Mesenchymal stem cell (in vitro differentiated cells and primary cell): ENCODE measurements at regions not wholly inside any gene's neighbourhood (a gene's known extent, or its start where the extent isn't known, plus 50 kb on each side); places are given as distances from the start of the nearest gene placed in this dataset.

Experiments used
- DNase-seq: peaks from one replicate; pipeline ENCODE4 v3.0.0-alpha.2; 2013
- H2AFZ ChIP-seq: one replicate; pipeline ENCODE4 v1.6.1; 2013; ENCODE audit warnings: low read depth, mild to moderate bottlenecking, control low read depth, inconsistent platforms, low read length, moderate library complexity
- H2AK5ac ChIP-seq: 2 replicates; pipeline ENCODE4 v1.6.1; 2013; ENCODE audit warnings: low read length, moderate library complexity, mild to moderate bottlenecking, inconsistent platforms; ENCODE audit not compliant: severe bottlenecking
- H2BK120ac ChIP-seq: one replicate; pipeline ENCODE4 v1.6.1; 2013; ENCODE audit warnings: low read depth, mild to moderate bottlenecking, inconsistent platforms, low read length, moderate library complexity
- H2BK12ac ChIP-seq, 2 experiments: one replicate each; pipeline ENCODE4 v1.6.1; 2013; ENCODE audit warnings: inconsistent platforms in 2 of 2, low read length in 2 of 2, mild to moderate bottlenecking in 2 of 2, moderate library complexity in 2 of 2, control low read depth in 1 of 2
- H2BK15ac ChIP-seq: one replicate; pipeline ENCODE4 v1.6.1; 2013; ENCODE audit warnings: mild to moderate bottlenecking, low read depth, inconsistent platforms; ENCODE audit not compliant: poor library complexity, severe bottlenecking
- H2BK5ac ChIP-seq: 2 replicates; pipeline ENCODE4 v1.6.1; 2013; ENCODE audit warnings: low read depth, mild to moderate bottlenecking, low read length, control low read depth, inconsistent platforms; ENCODE audit not compliant: poor library complexity, severe bottlenecking
- H3K14ac ChIP-seq, 2 experiments: one replicate each; pipeline ENCODE4 v1.6.1; 2013; ENCODE audit warnings: inconsistent platforms in 2 of 2, low read length in 2 of 2, control low read depth in 1 of 2, mild to moderate bottlenecking in 1 of 2, moderate library complexity in 1 of 2
- H3K18ac ChIP-seq, 2 experiments: one replicate each; pipeline ENCODE4 v1.6.1; 2013; ENCODE audit warnings: inconsistent platforms in 2 of 2, low read length in 2 of 2, control low read depth in 1 of 2, low read depth in 1 of 2, mild to moderate bottlenecking in 1 of 2
- H3K23ac ChIP-seq, 2 experiments: one replicate each; pipeline ENCODE4 v1.6.1; 2013; ENCODE audit warnings: inconsistent platforms in 2 of 2, low read length in 2 of 2, mild to moderate bottlenecking in 2 of 2, moderate library complexity in 2 of 2, control low read depth in 1 of 2
- H3K27ac ChIP-seq: 2 replicates; pipeline ENCODE4 v1.5.1; 2013; ENCODE audit warnings: mild to moderate bottlenecking, moderate library complexity, low read length, control low read depth, inconsistent platforms; ENCODE audit not compliant: poor library complexity, severe bottlenecking
- H3K27me3 ChIP-seq, 2 experiments: 2 replicates each; pipeline versions ENCODE4 v1.6.1 to v1.7.0; 2013; ENCODE audit warnings: low read length in 2 of 2, mild to moderate bottlenecking in 2 of 2, moderate library complexity in 2 of 2, control low read depth in 1 of 2, inconsistent platforms in 1 of 2; ENCODE audit not compliant: control insufficient read depth in 1 of 2, insufficient read depth in 1 of 2
- H3K36me3 ChIP-seq, 2 experiments: 2 replicates each; pipeline versions ENCODE4 v1.6.1 to v1.7.0; 2013; ENCODE audit warnings: low read length in 2 of 2, control low read depth in 1 of 2, inconsistent platforms in 1 of 2, low read depth in 1 of 2, mild to moderate bottlenecking in 1 of 2; ENCODE audit not compliant: insufficient read depth in 2 of 2, control insufficient read depth in 1 of 2
- H3K4ac ChIP-seq, 2 experiments: one replicate each; pipeline ENCODE4 v1.6.1; 2013; ENCODE audit warnings: inconsistent platforms in 2 of 2, low read length in 2 of 2, mild to moderate bottlenecking in 2 of 2, moderate library complexity in 2 of 2, control low read depth in 1 of 2, low read depth in 1 of 2
- H3K4me1 ChIP-seq: 2 replicates; pipeline ENCODE4 v1.6.1; 2013; ENCODE audit warnings: low read depth, low read length, control low read depth; ENCODE audit not compliant: control insufficient read depth, insufficient read depth
- H3K4me2 ChIP-seq: 2 replicates; pipeline ENCODE4 v1.6.1; 2013; ENCODE audit warnings: low read length, mild to moderate bottlenecking, inconsistent platforms; ENCODE audit not compliant: poor library complexity, severe bottlenecking
- H3K4me3 ChIP-seq, 2 experiments: 2 replicates each; pipeline versions ENCODE4 v1.5.1 to v1.7.0; 2013; ENCODE audit warnings: low read length in 2 of 2, mild to moderate bottlenecking in 2 of 2, control low read depth in 1 of 2, low read depth in 1 of 2; ENCODE audit not compliant: insufficient read depth in 1 of 2
- H3K79me1 ChIP-seq: replicated peaks from 2 replicates; pipeline ENCODE4 v1.6.1; 2013; ENCODE audit warnings: mild to moderate bottlenecking, control low read depth, low read length, inconsistent platforms; ENCODE audit not compliant: poor library complexity, severe bottlenecking
- H3K9ac ChIP-seq: 2 replicates; pipeline ENCODE4 v1.7.0; 2013; ENCODE audit warnings: mild to moderate bottlenecking, low read length, moderate library complexity
- H3K9me3 ChIP-seq: 2 replicates; pipeline ENCODE4 v1.7.0; 2013; ENCODE audit warnings: mild to moderate bottlenecking, low read length; ENCODE audit not compliant: control insufficient read depth
- H4K8ac ChIP-seq: one replicate; pipeline ENCODE4 v1.6.1; 2013; ENCODE audit warnings: inconsistent platforms, mild to moderate bottlenecking, low read length, moderate library complexity
- H4K91ac ChIP-seq: one replicate; pipeline ENCODE4 v1.6.1; 2013; ENCODE audit warnings: mild to moderate bottlenecking, low read length, inconsistent platforms
- WGBS: methylation state at CpG from one replicate; pipeline ENCODE4 v1.1.7; 2013; ENCODE audit warnings: mixed read lengths; 5-methylcytosine and 5-hydroxymethylcytosine counted together

DNA sequence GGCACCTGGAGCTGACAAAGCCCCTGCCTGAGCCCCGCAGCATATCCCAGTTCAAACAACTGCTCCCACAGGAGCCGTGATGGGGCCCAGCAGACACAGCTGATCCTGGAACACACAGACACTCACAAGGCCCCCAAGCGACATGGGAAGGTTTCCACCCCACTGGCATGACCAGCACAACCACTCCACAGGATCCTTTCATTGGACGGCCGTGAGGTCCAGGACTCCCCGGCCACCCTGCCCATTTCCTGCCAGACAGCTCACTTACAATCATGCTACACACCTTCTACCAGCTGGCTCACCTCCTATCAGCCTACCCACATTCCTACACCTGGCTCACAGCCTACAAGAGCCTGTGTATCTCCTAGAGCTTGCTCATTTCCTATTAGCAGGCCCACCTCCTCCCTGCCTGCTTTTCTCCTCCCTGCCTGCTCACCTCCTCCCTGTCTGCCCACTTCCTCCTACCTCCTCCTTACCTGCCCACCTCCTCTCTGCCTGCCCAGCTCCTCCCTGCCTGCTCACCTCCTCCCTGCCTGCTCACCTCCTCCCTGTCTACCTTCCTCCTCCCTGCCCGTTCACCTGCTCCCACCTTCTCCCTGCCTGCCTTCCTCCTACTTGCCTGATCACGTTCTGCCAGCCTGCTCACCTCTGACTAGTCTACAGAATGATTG is 73.9 kb downstream of the MATN1 start:
- Histone ChIP-seq H3K4ac (no peak overlapping the region), H3K27me3 (peaks cover 4 to 49% of the 10 kb centered on the region in 2 experiments), H2BK15ac (no peak overlapping the region), H2BK5ac (no peak overlapping the region), H3K23ac (no peak overlapping the region), H3K18ac (no peak overlapping the region), H3K4me1 (peaks cover 4% of the 10 kb centered on the region), H3K9me3 (no peaks in the 10 kb centered on the region), H2AK5ac (no peak overlapping the region), H3K4me2 (no peak overlapping the region), H3K4me3 (no peak overlapping the region), H3K9ac (no peak overlapping the region), H3K14ac (no peak overlapping the region), H4K91ac (no peak overlapping the region), H2BK12ac (no peak overlapping the region), H4K8ac (no peak overlapping the region), H2AFZ (no peak overlapping the region), H2BK120ac (no peak overlapping the region), H3K79me1 (no peaks in the 10 kb centered on the region), H3K27ac (no peak overlapping the region), H3K36me3 (no peaks in the 10 kb centered on the region)
- no peak for DNase-seq
- WGBS = 62% methylated on average over 7 of the region's 8 CpGs

DNA sequence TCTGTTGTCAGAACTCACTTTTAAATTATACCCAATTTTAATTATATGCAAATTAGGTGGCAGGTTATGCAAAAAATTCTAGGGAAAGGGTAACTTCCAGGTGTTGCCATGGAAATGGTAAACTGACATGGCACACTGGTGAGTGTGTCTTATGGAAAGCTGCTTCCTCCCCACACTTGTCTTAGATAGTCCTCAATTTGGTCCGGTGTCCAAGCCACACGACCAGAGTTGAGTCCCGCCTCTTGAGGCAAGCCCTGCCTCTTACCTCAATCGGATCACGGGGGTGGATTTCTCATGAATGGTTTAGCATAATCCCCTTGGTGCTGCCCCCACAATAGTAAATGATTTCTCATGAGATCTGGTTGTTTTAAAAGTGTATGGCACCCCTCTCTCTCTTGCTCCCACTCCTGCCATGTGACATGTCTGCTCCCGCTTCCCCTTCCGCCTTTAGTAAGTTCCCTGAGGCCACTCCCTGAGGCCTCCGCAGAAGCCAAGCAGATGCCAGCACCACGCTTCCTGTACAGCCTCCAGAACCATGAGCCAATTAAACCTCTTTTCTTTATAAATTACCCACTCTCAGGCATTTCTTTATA is 74.9 kb downstream of the MATN1 start:
- H3K14ac ChIP-seq = no peak overlapping the region
- no peak for DNase-seq
- no peak overlapping the region for H4K91ac ChIP-seq
- H2AFZ ChIP-seq = no peak overlapping the region
- no peak overlapping the region for H4K8ac ChIP-seq
- H3K9me3 ChIP-seq = no peaks in the 10 kb centered on the region
- peaks cover 4% of the 10 kb centered on the region for H3K4me1 ChIP-seq
- H2BK120ac ChIP-seq = no peak overlapping the region
- H3K36me3 ChIP-seq = no peaks in the 10 kb centered on the region
- no peak overlapping the region for H3K23ac ChIP-seq
- H2AK5ac ChIP-seq = no peak overlapping the region
- no peak overlapping the region for H3K4me3 ChIP-seq
- no peaks in the 10 kb centered on the region for H3K79me1 ChIP-seq
- H3K9ac ChIP-seq = no peak overlapping the region
- no peak overlapping the region for H3K4me2 ChIP-seq
- 82% methylated on average over 5 of the region's 9 CpGs for WGBS
- H3K27me3 ChIP-seq = peaks cover 4 to 57% of the 10 kb centered on the region in 2 experiments
- H2BK12ac ChIP-seq = no peak overlapping the region
- no peak overlapping the region for H2BK15ac ChIP-seq
- no peak overlapping the region for H3K18ac ChIP-seq
- no peak overlapping the region for H2BK5ac ChIP-seq
- H3K4ac ChIP-seq = no peak overlapping the region
- H3K27ac ChIP-seq = no peak overlapping the region

DNA sequence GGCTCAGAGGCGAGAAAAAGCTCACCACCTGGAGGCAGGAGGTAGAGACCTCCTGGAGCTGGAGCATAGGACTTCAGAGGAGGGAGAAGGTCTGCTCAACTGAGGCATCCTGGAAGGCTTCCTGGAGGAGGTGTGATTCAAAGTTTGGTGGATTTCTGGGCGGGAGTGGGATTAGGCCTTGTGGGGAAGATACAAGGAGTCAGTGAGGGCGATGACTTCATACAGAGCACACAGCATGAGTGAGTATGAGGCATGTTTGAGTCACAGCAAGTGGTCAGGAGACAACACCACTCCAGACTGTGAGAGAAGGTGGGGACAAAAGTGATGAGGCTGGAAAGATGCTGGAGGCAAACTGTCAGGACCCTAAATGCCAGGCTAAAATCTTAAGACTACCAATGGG is 77.6 kb downstream of the MATN1 start:
- no peak overlapping the region for H3K4ac ChIP-seq
- no peak overlapping the region for H2BK120ac ChIP-seq
- no peak overlapping the region for H3K4me2 ChIP-seq
- peak overlapping the region; percentile 27 for H3K9ac ChIP-seq
- H3K4me1 ChIP-seq = peaks cover 4% of the 10 kb centered on the region
- no peak overlapping the region for H4K91ac ChIP-seq
- H3K9me3 ChIP-seq = no peaks in the 10 kb centered on the region
- H3K36me3 ChIP-seq = no peaks in the 10 kb centered on the region
- no peak overlapping the region for H2BK15ac ChIP-seq
- H3K14ac ChIP-seq = no peak overlapping the region
- no peak overlapping the region for H2BK12ac ChIP-seq
- H3K27ac ChIP-seq = no peak overlapping the region
- no peak overlapping the region for H2AFZ ChIP-seq
- H3K23ac ChIP-seq = no peak overlapping the region
- no peaks in the 10 kb centered on the region for H3K79me1 ChIP-seq
- H2AK5ac ChIP-seq = no peak overlapping the region
- WGBS = 33% methylated on average over 3 of the region's 3 CpGs
- no peak overlapping the region for H3K4me3 ChIP-seq
- no peak for DNase-seq
- H4K8ac ChIP-seq = no peak overlapping the region
- H3K18ac ChIP-seq = no peak overlapping the region
- peaks cover 0 to 63% of the 10 kb centered on the region in 2 experiments for H3K27me3 ChIP-seq
- H2BK5ac ChIP-seq = no peak overlapping the region

DNA sequence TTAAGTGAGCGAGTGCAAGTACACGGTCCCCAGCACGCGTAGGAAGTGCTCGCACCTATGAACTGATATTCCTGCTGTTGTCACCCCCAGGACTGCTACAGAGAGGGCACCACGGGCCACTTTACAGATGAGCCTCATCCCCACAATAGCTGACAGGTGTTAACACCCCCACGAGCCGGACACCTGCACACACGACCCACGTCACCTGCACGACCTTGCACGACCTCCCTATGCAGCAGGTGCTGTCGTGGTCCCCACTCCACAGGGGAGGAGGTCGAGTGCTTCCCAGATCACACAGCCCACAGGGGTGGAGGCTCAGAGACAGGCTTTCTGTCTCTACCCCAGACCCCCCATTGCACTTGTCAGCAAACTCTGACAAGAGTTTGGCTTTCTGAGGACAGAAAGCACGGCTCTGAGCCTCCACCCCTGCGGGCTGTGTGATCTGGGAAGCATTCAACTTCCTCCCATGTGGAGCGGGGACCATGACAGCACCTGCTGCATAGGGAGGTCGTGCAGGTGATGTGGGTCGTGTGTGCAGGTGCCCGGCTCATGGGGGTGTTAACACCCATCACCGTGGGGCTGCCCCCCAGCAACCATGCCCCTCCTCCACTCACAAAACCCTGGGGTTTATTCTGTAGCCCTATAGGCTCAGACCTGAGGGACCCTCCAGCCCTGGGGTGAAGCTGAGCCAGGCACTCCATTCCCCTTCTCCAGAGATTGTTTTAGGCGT is 80.8 kb downstream of the MATN1 start:
- Histone ChIP-seq H3K36me3 (no peaks in the 10 kb centered on the region), H2BK12ac (no peak overlapping the region), H3K18ac (no peak overlapping the region), H3K4me3 (no peak overlapping the region), H3K9ac (no peak overlapping the region), H3K4me1 (peaks cover 4% of the 10 kb centered on the region), H2BK120ac (no peak overlapping the region), H3K4ac (no peak overlapping the region), H4K8ac (no peak overlapping the region), H3K9me3 (no peaks in the 10 kb centered on the region), H3K14ac (no peak overlapping the region), H2BK5ac (no peak overlapping the region), H3K4me2 (no peak overlapping the region), H3K27me3 (peaks cover 4 to 34% of the 10 kb centered on the region in 2 experiments), H2AFZ (no peak overlapping the region), H3K23ac (no peak overlapping the region), H2AK5ac (no peak overlapping the region), H3K27ac (no peak overlapping the region), H3K79me1 (no peaks in the 10 kb centered on the region), H2BK15ac (no peak overlapping the region), H4K91ac (no peak overlapping the region)
- DNase-seq = no peak
- 69% methylated on average over 22 of the region's 22 CpGs for WGBS
